ENCODE measurements at regions not wholly inside any gene's neighbourhood (a gene's known extent, or its start where the extent isn't known, plus 50 kb on each side); places are given as distances from the start of the nearest gene placed in this dataset.

DNA sequence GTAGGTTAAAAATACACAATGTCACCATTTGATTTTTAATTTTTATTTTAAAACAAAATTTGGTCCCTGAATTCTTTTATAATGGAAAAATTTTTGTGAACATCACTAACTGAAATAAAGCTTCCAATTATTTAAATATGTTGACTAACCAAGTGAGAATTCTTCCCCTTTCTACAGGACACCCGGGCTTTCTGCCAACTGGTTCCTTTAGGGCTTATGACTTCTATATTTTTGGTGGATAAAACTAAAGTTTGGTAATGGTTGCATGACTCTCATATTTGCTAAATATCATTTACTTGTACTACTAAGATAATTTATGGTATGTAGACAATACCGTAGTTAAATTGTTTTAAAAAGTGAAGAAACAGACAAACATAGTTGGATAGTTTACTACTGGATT, 291.0 kb upstream of the DOK6 start:
- DNase-seq (ENCODE audit: low read depth in 4 of 4, low spot score in 2 of 4) = no peak

- DNase-seq (ENCODE audit: low read depth in 4 of 4, low spot score in 2 of 4) = no peak
Measured at GRCh38 chr18:69120833-69121232, 279.9 kb upstream of the DOK6 start.

DNA sequence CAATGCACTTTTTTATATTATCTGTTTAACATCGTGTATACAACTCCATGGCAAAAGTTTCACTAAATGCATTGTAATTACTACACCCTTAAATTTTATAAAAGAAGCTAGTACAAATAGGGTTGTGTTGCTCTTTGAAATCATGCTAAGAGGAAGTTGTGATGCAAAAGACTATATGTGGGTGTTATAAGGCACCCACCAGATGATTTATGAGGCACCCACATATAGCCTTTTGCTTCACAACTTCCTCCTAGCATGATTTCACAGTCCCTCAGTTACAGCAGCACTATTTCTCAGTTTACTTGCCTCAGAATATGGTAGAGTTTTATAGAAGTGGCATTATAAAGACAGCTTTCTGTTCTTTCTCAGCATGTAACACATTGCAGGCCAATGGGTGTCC, 277.3 kb upstream of the DOK6 start:
- DNase-seq (ENCODE audit: low read depth in 4 of 4, low spot score in 2 of 4) = no peak

- no peak for DNase-seq (ENCODE audit: low read depth in 4 of 4, low spot score in 2 of 4)
Measured at GRCh38 chr18:69127873-69128500, 272.7 kb upstream of the DOK6 start.

DNA sequence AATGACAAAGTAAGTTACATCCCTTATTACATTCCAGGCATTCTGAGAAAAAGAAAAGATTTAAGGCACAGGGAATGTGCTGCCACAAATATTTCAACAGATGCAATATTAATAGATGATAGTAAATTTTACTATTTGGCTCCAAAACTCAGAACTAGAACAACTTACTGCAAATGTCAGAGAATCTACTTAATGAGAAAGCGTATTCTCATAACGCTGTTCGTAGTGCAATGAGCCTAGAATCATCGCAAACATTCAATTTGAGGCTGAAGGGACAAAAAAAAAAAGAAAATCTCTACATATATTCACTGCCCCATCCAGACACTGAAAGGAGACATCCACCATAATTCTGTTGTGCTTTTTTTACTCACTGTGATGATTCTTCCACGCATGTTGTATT, 272.1 kb upstream of the DOK6 start:
- DNase-seq (ENCODE audit: low read depth in 4 of 4, low spot score in 2 of 4) = no peak

DNA sequence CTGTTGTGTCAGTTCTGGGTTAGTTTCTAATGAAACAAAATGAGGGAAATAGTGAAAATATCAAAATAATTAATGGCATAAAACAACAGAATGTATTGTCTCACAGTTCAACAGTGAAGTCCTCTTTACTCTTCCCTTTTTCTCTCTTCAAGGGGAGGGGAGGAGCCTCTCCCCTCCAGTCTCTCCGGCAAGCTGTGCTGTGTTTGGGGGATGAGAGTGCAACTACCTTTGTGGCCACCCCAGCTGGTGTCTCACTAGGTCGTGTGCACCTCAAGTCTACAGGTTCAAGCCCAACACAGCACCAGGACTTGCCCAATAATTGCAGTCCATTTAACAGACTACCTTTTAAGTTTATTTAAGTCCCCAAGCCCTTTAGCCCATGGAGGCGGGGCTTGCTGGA, 271.7 kb upstream of the DOK6 start:
- DNase-seq (ENCODE audit: low read depth in 4 of 4, low spot score in 2 of 4) = no peak

DNA sequence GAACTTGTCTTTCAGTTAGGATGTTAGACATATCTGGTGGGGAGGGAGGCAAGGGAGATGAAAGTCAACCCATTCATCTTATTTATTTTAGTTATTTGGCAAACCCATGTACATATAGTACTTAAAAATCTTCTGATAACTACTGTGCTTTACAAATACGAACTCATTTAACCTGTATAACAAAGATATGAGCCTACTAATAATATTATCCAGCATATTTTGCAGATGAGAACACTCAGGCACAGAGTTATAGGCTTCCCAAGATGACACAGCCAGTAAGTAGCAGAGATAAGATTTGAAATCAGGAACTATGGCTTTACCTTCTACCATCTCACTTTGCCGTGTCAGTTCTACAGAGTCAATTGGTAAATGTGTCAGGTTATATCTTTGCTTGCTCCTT, 262.6 kb upstream of the DOK6 start:
- no peak for DNase-seq (ENCODE audit: low read depth in 4 of 4, low spot score in 2 of 4)

DNA sequence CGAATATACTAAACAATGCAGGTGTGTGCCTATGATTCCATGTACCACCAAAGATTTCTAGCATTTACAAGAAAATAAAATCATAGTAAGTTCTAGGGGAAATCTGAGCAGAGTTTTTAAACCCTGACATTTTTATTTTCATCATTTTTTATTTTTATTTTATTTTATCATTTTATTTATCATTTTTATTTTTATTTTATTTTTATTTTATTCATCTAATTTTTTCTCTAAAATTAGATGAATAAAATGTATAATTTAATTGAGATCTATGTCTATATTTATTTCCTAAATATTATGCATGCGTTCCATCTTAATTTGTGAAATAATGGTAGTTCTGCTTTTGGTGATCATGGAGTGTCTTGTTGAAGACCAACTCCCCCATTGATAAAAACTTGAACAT, 257.6 kb upstream of the DOK6 start:
- DNase-seq (ENCODE audit: low read depth in 4 of 4, low spot score in 2 of 4) = no peak

DNA sequence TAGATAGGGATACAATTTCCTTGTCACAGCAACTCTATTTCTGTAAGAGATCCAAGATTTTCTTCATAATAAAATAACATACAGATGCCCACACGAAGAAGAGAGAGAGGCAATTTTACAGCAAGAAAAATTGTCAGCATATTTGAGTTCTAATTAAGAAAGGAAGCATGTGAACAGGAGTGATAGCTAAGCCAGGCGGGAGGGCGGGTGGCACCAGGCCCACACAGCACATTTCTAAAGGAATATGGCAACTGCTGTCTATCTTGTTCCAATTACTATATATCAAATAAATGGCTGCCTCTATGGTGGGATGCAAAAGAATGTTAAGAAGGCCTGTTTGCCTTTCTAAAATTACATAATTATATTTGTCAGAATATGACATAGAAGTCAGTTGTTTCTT, 248.3 kb upstream of the DOK6 start:
- DNase-seq (ENCODE audit: low read depth in 4 of 4, low spot score in 2 of 4) = no peak

DNA sequence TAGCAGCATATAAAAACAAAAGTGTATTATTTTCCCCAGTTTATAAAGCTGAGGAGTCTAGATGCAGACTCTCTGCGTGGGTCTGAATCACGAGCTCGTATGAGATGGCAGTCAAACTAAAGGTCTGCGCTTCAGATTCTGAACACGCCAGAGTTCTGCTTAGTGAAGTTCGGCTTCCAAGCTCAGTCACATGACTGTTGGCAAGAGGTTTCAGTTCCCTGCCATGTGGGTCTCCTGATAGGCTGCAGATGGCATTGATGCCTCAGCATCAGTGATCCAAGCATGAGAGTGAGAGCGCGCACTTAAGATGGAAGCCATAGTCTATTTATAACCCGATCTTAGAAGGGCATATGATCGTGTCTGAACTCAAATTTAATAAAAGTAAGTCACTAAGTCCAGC, 242.8 kb upstream of the DOK6 start:
- no peak for DNase-seq (ENCODE audit: low read depth in 4 of 4, low spot score in 2 of 4)

DNA sequence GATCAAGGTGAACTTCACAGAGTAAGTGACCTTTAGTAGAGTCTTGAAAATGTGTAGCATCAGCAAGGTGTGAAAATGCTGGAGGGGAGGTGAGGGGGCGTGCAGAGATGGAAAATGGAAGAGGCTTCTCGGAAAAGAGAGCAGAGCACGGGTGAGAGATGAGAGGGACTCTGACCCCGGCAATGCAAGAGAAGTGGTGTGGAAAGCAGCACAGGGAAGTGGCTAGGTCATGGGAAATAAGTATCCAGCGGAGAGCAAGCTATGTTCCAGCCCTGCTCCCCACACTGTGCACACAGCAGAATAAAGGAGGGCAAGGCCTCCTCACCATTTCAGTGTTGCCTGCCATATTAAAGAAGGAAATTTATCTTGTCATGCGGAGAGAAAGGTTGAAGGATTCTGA, 241.7 kb upstream of the DOK6 start:
- DNase-seq (ENCODE audit: low read depth in 4 of 4, low spot score in 2 of 4) = no peak

- DNase-seq (ENCODE audit: low read depth in 4 of 4, low spot score in 2 of 4) = no peak
Measured at GRCh38 chr18:69161383-69162028, 239.2 kb upstream of the DOK6 start.

- DNase-seq (ENCODE audit: low read depth in 4 of 4, low spot score in 2 of 4) = no peak
Measured at GRCh38 chr18:69162649-69163048, 238.0 kb upstream of the DOK6 start.

GRCh38 chr18:69172046-69172445, 228.6 kb upstream of the DOK6 start:
- DNase-seq (ENCODE audit: low read depth in 4 of 4, low spot score in 2 of 4) = no peak

DNA sequence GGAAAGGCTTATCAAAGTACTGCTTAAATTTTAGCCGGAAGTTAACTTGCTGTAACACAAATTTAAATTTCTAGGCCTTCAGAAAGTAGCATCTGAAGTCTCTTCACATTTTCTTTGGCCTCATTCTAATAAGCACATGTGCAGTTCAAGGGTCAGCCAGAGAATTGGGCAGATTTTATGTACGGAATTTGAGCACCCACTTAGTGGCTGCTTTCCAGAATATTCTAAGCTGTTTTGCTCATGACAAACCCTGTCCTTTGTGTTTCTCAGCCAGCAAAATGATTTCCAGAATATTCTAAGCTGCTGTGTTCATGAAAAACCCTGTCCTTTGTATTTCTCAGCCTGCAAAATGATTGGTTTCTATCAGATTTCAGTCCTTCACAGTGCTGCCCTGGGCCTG, 225.0 kb upstream of the DOK6 start:
- no peak for DNase-seq (ENCODE audit: low read depth in 4 of 4, low spot score in 2 of 4)

DNA sequence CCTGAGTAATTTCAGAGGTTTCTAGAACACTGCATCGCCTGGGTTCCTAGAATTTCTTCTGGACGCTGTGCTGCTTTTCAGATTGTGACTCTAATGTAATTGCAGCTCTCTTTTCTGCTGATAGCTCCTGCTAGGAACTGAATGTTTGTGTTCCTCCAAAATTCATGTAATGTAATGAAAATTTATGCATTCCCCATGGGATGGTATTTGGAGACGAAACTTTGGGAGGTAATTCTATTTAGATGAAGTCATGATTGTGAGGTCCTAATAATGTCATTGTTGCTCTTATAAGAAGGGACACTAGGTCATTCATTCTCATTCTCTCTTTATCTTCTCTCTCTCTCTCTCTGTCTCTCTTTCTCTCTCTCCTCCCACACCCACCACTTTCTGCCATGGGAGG, 223.9 kb upstream of the DOK6 start:
- DNase-seq (ENCODE audit: low read depth in 4 of 4, low spot score in 2 of 4) = no peak

DNA sequence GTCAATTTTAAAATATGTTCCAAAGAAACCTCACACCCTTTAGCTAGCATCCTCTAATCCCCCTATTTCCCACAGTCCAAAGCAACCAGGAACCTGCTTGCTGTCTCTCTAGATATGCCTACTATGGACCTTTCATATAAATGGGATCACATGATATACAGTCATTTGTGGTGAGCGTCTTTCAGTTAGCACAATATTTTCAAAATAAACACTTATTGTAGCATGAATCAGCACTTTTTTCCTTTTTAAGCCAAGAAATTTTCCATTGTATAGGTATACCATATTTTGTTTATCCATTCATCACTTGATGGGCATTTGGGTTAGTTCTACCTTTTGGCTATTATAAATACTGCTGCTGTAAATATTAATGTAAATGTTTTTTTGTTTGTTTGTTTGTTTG, 223.0 kb upstream of the DOK6 start:
- no peak for DNase-seq (ENCODE audit: low read depth in 4 of 4, low spot score in 2 of 4)

DNA sequence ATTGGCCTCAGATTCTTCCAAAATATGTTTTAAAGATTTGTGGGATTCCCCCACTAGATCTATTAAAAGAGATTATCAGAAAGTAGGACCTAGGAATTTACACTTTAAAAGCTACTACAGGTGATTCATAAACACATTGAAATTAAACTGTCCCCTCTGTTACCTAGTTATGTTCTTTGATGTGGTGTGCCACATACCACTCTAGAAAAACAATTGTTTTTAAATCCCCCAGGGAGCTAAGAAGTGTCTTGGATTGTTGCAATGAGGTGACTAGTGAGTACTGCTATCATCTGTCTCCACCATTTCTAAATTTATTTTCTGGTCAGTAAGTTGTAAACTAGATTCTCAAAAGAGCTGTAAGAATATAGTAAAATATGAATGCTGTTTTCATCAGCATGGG, 214.5 kb upstream of the DOK6 start:
- DNase-seq (ENCODE audit: low read depth in 4 of 4, low spot score in 2 of 4) = no peak

GRCh38 chr18:69196336-69196735, 204.4 kb upstream of the DOK6 start:
- DNase-seq (ENCODE audit: low read depth in 4 of 4, low spot score in 2 of 4) = no peak

DNA sequence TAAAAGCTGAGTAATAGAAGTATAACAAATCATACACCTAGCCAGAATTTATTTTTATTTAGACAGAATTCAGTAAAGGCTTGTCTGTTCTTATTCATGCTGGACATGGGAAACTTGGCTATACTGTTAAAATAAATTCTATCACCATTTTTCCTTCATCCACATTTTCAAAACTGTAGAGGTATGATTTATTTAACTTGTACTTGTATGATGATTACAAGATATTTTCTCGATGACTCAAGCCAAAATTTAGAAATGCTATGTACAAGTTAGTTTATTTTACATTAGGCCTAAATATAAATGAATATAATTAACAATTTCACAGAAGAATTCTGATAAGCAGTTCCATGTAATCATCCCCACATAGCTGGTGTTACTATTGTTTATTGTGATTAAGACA, 194.8 kb upstream of the DOK6 start:
- no peak for DNase-seq (ENCODE audit: low read depth in 4 of 4, low spot score in 2 of 4)

- no peak for DNase-seq (ENCODE audit: low read depth in 4 of 4, low spot score in 2 of 4)
Measured at GRCh38 chr18:69208545-69208944, 192.1 kb upstream of the DOK6 start.

DNA sequence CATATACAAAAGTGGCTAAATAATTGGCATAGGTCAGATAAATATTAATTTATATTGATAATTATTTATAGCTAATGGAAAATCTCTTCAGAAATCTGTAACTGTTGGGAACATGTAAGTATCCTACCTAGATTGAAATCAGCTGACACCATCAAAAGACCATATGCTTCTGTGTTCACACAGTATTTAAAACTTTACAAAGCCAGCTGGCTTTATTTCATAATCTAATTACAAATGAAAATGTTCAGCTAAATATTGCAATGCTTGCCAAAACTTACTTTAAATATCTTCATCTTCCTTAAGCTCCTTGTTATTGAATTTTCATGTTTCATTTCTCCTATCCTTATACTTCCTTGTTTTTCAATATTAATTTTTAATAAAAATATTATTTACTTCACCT, 190.9 kb upstream of the DOK6 start:
- no peak for DNase-seq (ENCODE audit: low read depth in 4 of 4, low spot score in 2 of 4)

DNA sequence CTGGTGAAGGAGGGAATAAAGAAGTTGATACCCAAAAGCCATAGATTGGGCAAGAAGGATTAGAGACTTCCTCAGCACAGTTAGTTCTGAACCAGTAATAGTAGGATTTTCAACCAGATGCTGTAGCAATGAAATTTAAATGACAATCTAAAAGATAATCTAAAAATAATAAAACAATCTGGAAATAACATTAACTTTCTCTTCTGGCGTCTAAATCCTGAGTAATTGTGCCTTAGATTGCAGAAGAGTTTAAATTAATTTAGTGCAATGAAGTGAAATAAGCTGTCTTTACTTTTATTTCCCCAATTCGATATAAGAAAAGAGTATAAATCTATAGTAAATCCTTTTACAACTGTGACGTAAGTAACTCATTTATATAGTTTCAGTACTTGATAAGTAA, 186.8 kb upstream of the DOK6 start:
- DNase-seq (ENCODE audit: low read depth in 4 of 4, low spot score in 2 of 4) = no peak

All from left renal cortex interstitium (tissue), 4 donors.